ENCODE measurements at regions not wholly inside any gene's neighbourhood (a gene's known extent, or its start where the extent isn't known, plus 50 kb on each side); places are given as distances from the start of the nearest gene placed in this dataset.

GRCh38 chr1:194103516-194104246 lies 917.3 kb upstream of the B3GALT2 start:
- no peak overlapping the region for H3K27ac ChIP-seq
- no peaks in the 10 kb centered on the region for H3K4me1 ChIP-seq (ENCODE audit: control insufficient read depth in 1 of 2, low read depth in 2 of 2)
- DNase-seq (ENCODE audit: low spot score) (no peak), ATAC-seq (ENCODE audit: insufficient number of reproducible peaks, low FRiP score, low read depth) (no peak)
- no peaks in the 10 kb centered on the region for H3K27me3 ChIP-seq (replicated peaks; ENCODE audit: insufficient read depth)
- H3K9me3 ChIP-seq: no peaks in the 10 kb centered on the region
- no peak overlapping the region for H3K4me3 ChIP-seq
- H3K36me3 ChIP-seq: no peaks in the 10 kb centered on the region
- TF ChIP-seq CTCF (IDR thresholded peaks at IDR 0.05): no peak

GRCh38 chr1:194103101-194103500 lies 916.7 kb upstream of the B3GALT2 start:
- Histone ChIP-seq H3K9me3 (no peaks in the 10 kb centered on the region), H3K27me3 (replicated peaks; ENCODE audit: insufficient read depth) (no peaks in the 10 kb centered on the region), H3K27ac (no peak overlapping the region), H3K4me1 (ENCODE audit: control insufficient read depth in 1 of 2, low read depth in 2 of 2) (no peaks in the 10 kb centered on the region), H3K36me3 (no peaks in the 10 kb centered on the region), H3K4me3 (no peak overlapping the region)
- TF ChIP-seq CTCF (IDR thresholded peaks at IDR 0.05): no peak
- no peak for ATAC-seq (ENCODE audit: insufficient number of reproducible peaks, low FRiP score, low read depth)
- no peak for DNase-seq (ENCODE audit: low spot score)

GRCh38 chr1:194102607-194103006 lies 916.2 kb upstream of the B3GALT2 start:
- no peaks in the 10 kb centered on the region for H3K4me1 ChIP-seq (ENCODE audit: control insufficient read depth in 1 of 2, low read depth in 2 of 2)
- ATAC-seq (ENCODE audit: insufficient number of reproducible peaks, low FRiP score, low read depth): no peak
- H3K4me3 ChIP-seq: no peak overlapping the region
- H3K36me3 ChIP-seq: no peaks in the 10 kb centered on the region
- TF ChIP-seq CTCF (IDR thresholded peaks at IDR 0.05): no peak
- H3K27ac ChIP-seq: no peak overlapping the region
- no peaks in the 10 kb centered on the region for H3K27me3 ChIP-seq (replicated peaks; ENCODE audit: insufficient read depth)
- DNase-seq (ENCODE audit: low spot score): no peak
- no peaks in the 10 kb centered on the region for H3K9me3 ChIP-seq

GRCh38 chr1:194084755-194085154 lies 898.3 kb upstream of the B3GALT2 start:
- H3K4me1 ChIP-seq (ENCODE audit: control insufficient read depth in 1 of 2, low read depth in 2 of 2): no peaks in the 10 kb centered on the region
- no peaks in the 10 kb centered on the region for H3K36me3 ChIP-seq
- ATAC-seq (ENCODE audit: insufficient number of reproducible peaks, low FRiP score, low read depth) (no peak), DNase-seq (ENCODE audit: low spot score) (no peak)
- no peaks in the 10 kb centered on the region for H3K27me3 ChIP-seq (replicated peaks; ENCODE audit: insufficient read depth)
- TF ChIP-seq CTCF (IDR thresholded peaks at IDR 0.05): no peak
- no peak overlapping the region for H3K27ac ChIP-seq
- H3K9me3 ChIP-seq: no peaks in the 10 kb centered on the region
- H3K4me3 ChIP-seq: no peak overlapping the region

GRCh38 chr1:194081444-194081843 lies 895.0 kb upstream of the B3GALT2 start:
- no peak overlapping the region for H3K27ac ChIP-seq
- no peak overlapping the region for H3K4me3 ChIP-seq
- no peaks in the 10 kb centered on the region for H3K4me1 ChIP-seq (ENCODE audit: control insufficient read depth in 1 of 2, low read depth in 2 of 2)
- no peaks in the 10 kb centered on the region for H3K36me3 ChIP-seq
- H3K27me3 ChIP-seq (replicated peaks; ENCODE audit: insufficient read depth): no peaks in the 10 kb centered on the region
- no peaks in the 10 kb centered on the region for H3K9me3 ChIP-seq
- ATAC-seq (ENCODE audit: insufficient number of reproducible peaks, low FRiP score, low read depth) (no peak), DNase-seq (ENCODE audit: low spot score) (no peak)
- no peak for TF ChIP-seq CTCF (IDR thresholded peaks at IDR 0.05)
